ENCODE measurements at regions not wholly inside any gene's neighbourhood (a gene's known extent, or its start where the extent isn't known, plus 50 kb on each side); places are given as distances from the start of the nearest gene placed in this dataset.
A peak's percentile ranks its signal among the peaks of the same experiment; 100 is the strongest.

DNA sequence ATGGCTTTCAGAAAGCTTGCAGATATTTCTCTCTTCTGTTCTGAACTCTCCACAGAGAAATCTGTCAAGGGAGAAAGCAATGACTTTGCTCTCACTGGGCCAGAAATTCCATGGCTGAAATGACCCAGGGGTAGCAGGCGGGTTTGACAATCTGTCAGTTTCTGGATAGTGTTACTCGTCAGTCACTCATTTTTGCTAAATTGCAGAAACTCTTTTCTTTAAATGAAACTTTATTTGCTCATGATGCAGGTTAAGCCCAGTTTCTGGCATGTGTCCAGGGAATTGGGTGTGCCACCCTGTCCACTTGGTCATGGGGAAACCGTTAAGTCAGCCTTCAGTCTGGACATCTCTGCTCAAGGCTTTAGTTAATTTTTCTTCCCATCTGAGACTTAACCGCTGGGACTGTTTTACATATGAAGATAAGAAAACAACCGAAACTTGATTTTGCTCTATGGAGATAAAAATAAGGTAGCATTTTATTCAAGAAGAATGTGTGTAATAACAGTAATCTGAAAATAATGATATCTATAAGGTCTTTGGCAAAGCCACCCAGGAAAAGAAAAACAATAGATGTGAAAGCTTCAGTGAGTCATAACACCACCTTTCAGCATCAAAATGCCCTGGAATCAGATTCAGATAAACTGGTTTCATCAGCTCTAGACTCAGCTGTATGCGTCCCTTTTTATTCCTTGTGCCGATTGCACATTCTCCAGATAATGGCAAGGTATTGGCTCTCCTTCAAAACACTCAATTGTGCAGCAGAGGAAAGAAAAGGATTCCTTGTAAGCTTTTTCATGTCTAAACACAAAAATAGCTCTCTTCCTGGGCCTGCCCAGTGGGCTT, 308.3 kb downstream of the ZSWIM6 start:
- TF ChIP-seq CTCF (IDR thresholded peaks at IDR 0.05; ENCODE audit: insufficient read depth, missing control alignments) = no peak
- DNase-seq (ENCODE audit: insufficient read length, low spot score) = no peak
- FAIRE-seq = no peak

DNA sequence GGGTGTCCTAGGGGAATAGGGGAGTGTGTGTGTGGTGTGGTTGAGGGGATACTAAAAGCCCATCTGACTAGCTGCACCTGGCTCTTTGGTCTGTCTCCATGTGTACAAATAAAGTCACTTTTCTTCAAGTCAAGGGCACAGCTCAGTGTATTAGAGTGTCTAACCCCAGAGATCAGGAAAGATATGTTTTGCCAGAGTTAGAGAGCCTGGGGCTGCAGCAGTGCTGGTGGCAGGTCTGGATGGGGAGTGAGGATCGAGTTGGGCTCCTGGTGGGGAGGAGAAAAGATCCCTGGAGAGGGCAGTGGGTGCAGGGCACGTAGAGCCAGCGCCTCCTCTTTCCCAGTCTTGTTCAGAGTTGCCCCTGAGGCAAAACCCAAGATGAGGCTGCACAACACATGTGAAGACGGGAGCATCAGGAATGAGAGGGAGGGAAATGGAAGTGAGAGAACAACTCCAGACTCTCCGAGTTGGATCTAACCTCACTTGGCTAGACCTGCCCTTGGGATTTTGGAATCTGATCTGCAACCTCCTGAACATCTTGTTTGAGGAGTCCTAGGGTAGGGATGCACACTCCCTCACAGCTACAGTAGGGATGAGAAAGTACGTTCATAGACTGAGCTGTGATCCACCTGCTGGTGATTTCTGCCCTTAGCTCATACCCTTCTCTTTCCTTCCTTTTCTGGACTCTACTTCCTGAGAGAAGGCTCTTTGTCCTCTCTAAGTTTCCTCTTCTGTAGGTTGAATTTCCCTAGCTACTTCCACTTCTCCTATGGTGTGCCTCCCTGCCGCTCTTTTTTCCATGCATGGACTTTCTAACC, 309.9 kb downstream of the ZSWIM6 start:
- DNase-seq (ENCODE audit: insufficient read length, low spot score) (no peak), FAIRE-seq (no peak)
- peak; percentile 25 for TF ChIP-seq CTCF (IDR thresholded peaks at IDR 0.05; ENCODE audit: insufficient read depth, missing control alignments)

GRCh38 chr5:61647672-61648071, 315.6 kb downstream of the ZSWIM6 start:
- FAIRE-seq = no peak

DNA sequence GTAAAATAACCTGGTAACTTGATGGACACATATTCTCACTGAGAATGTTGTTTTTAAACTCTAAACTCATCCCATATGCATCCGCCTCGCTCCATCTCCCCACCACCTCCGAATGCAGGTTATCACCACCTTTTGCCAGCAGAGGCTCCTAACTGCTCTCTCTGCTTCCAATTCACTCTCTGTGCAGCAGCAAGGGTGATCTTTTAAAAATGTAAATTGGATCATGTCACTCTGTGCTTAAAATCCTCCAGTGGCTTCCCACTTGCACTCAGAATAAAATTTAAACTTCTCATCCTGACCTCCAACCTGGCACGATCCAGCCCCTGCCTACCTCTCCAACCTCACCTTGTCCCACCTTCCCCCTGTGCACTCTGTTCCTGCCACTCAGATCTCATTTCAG, 317.2 kb downstream of the ZSWIM6 start:
- no peak for TF ChIP-seq CTCF (IDR thresholded peaks at IDR 0.05; ENCODE audit: insufficient read depth, missing control alignments)
- DNase-seq (ENCODE audit: insufficient read length, low spot score) (no peak), FAIRE-seq (no peak)

More at GRCh38 chr5:61647672-61648071, 315.6 kb downstream of the ZSWIM6 start:
- no peak for DNase-seq (ENCODE audit: insufficient read length, low spot score)
- TF ChIP-seq CTCF (IDR thresholded peaks at IDR 0.05; ENCODE audit: insufficient read depth, missing control alignments) = no peak

DNA sequence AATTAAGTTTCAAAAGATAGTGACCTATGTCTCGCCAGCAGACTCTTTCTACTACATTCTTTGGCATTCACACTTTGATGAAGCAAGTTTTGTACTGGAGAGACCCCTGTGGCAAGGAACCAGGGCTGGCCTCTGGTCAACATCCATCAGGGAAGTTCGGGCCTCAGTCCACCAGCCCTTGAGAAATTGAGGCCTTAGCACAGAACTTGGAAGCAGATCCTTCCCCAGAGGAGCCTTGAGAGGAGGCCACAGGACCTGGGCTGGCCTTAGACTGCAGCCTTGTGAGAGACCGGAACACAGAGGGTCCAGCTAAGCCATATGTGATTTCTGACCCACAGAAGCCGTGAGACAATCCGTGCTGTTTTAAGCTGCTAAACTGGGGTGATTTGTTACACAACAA, 317.9 kb downstream of the ZSWIM6 start:
- no peak for TF ChIP-seq CTCF (IDR thresholded peaks at IDR 0.05; ENCODE audit: insufficient read depth, missing control alignments)
- FAIRE-seq (no peak), DNase-seq (ENCODE audit: insufficient read length, low spot score) (no peak)

- no peak for FAIRE-seq
- no peak for TF ChIP-seq CTCF (IDR thresholded peaks at IDR 0.05; ENCODE audit: insufficient read depth, missing control alignments)
These were observed 318.6 kb downstream of the ZSWIM6 start for GRCh38 chr5:61650661-61651060.

More at GRCh38 chr5:61650661-61651060, 318.6 kb downstream of the ZSWIM6 start:
- no peak for DNase-seq (ENCODE audit: insufficient read length, low spot score)
